ENCODE measurements at regions not wholly inside any gene's neighbourhood (a gene's known extent, or its start where the extent isn't known, plus 50 kb on each side); places are given as distances from the start of the nearest gene placed in this dataset.

DNA sequence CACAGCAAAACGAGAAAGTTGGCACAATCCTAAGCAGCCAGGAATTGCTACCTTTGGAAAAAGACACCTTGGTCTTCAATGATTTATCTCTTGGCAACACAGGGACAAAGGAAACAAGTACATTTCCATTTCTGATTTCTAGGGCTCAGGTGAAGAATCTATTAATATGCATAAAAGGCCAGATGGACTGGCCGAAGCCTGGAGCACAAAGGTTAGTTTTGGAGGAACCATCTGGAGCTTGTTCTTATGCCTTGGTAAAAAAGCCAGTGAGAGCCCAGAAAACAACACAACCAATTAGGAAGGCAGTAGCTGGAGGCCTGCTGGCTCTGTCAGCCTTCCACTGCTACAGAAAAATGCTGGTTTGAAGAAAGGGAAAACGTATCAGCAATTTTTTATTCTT is 713.5 kb upstream of the API5 start:
- TF ChIP-seq, protein P1, sequence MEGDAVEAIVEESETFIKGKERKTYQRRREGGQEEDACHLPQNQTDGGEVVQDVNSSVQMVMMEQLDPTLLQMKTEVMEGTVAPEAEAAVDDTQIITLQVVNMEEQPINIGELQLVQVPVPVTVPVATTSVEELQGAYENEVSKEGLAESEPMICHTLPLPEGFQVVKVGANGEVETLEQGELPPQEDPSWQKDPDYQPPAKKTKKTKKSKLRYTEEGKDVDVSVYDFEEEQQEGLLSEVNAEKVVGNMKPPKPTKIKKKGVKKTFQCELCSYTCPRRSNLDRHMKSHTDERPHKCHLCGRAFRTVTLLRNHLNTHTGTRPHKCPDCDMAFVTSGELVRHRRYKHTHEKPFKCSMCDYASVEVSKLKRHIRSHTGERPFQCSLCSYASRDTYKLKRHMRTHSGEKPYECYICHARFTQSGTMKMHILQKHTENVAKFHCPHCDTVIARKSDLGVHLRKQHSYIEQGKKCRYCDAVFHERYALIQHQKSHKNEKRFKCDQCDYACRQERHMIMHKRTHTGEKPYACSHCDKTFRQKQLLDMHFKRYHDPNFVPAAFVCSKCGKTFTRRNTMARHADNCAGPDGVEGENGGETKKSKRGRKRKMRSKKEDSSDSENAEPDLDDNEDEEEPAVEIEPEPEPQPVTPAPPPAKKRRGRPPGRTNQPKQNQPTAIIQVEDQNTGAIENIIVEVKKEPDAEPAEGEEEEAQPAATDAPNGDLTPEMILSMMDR (IDR thresholded peaks at IDR 0.05), result no peak
- no peak for TF ChIP-seq EP300 (IDR thresholded peaks at IDR 0.05)
- TF ChIP-seq POLR2A (IDR thresholded peaks at IDR 0.05), result no peak
